DMS153 treated with DMSO at 0.1 percent for 48 hours (cell line): ENCODE measurements at regions not wholly inside any gene's neighbourhood (a gene's known extent, or its start where the extent isn't known, plus 50 kb on each side); places are given as distances from the start of the nearest gene placed in this dataset.

ENCODE experiments used
- DNase-seq: peaks from one replicate; lab custom pipeline; 2025; ENCODE audit not compliant: unreplicated experiment; lab: John Stamatoyannopoulos, UW

DNA sequence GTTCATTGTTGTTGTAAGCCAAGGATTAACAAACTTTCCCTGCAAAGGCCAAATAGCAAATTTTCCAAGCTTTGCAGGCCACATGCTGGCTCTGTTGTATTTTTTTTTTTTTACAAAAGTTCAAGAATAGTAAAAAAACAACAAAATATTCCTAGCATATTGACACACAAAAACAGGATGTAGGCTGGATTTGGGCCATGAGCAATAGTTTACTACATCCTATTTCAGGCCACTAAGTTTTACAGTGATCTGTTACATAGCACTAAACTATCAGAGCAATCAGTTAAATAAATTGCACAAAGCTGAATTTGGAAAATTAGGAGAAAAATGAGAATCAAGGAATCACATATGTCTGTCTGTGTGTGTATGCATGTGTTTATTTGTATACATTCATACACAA lies 491.8 kb upstream of the GHITM start:
- no peak for DNase-seq

DNA sequence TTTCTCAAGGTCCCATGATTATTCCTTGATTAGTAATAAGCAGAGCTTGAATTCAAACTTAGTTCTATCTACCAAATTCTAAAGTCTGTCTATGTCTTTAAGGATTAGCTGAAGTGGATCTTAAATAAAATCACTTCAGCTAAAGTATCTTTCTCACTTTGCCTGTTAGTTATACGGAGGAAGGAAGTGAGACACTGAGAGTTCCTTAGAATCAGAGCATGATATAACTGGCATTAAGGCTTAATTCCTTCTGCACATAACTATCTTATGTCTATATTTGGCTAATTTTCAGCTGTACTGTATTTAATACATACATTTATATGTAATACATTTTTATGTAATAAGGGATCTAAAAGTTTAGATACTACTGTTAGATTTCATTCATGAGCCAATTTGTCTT lies 491.1 kb upstream of the GHITM start:
- no peak for DNase-seq

DNA sequence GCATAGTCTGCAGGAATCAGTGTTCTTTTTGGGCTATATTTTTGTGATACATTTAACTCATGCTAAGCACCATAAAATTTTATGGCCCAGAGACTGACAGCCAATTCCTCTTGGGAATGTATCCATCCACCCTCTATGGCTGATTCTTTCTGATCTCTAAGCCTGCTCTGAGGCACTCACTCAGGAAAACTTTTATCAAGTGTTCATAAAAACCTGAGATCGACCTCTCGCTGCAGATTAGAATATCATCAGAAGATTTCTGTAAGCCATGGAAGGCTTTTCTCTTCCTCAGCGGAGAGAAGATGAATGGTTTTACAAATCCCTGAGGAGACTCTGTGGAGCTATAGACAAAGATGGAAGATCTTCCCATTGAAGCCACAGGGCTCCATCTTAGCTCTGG lies 489.8 kb upstream of the GHITM start:
- no peak for DNase-seq

DNA sequence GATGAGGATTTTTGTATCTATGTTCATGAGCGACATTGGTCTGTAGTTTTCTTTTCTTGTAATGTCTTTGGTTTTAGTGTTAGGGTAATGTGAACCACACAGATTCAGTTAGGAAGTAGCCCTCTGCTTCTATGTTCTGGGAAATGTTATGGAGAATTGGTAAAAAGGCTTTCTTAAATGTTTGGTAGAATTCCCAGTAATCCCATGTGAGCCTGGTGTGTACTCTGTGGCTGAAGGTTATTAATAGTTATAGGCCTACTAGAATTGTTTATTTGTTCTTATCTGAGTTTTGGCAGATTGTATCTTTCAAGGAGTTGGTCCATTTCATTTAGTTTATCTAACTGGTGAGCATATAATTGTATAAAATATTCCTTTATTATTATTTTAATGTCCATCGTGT lies 484.6 kb upstream of the GHITM start:
- no peak for DNase-seq

DNA sequence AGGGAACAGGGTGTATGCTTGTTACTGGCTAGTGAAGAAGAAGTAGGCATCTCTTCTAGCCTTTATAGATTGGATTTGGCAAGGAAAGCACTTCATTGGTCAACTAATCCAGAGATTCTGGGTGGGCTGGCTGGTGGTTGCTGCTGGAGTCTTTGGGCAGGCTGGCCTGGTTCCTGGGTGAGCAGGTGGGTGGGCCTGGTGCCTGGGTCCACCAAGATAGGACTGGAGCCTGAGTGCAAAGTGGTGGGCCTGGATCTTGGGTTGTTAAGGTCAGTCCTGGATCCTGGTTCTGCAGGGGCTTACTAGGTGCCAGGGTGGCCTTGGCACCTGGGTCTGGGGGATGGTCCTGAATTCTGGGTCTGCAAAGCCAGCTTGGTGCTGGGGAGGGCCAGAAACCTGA lies 482.4 kb upstream of the GHITM start:
- DNase-seq: no peak

DNA sequence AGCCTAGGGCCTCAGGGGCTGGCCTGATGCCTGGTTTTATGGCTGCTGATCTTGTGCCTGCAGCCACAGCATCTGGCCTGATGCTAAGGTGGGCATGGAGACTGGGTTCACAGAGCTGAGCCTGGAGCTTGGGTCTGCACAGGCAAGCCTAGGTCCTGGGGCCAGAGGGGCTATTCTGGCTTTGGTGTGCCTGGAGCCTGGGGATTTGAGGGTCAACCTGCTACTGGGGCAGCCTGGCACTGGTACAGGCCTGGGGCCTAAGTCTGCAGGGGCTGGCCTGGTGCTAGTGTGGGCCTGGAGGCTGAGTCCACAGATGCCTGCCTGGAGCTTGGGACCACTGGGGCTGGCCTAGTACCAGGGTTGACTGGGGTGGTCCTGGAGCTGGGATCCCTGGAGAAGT lies 481.8 kb upstream of the GHITM start:
- no peak for DNase-seq

DNA sequence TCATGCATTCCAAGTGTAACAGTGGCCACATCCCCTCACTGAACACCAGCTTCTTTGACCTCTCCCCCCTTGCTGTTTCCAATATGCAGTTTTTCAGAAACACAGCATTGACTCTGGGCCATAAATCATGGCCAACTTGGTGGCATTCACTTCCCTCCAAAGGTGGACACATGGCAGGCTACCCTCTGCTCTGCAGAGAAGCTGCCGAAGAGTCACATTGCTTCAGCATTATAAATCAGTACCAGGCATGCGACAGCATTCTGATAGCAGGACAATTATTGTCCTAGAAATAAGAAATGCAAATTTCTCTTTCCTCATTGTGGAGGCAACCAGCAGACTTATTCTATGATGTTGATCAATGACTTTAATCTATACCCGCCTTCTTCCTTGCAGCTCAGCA lies 475.4 kb upstream of the GHITM start:
- no peak for DNase-seq

DNA sequence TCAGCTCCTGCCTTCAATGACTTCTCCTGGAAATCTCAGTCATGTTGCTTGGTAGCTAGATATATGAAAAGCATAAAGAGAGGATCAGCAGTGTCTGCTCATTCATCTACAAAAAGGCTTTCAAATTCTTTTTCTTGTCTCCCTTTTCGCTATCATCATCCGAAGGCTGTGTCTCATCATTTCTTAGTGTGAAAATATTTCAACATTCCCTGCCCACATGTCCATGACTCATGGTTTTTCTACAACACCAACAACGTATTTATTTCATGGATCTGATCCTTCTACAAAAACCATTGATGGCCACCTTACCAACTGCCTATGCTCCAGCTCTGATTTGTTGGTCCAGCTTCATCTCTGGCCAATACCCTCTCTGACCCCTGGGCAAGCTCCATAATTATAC lies 472.5 kb upstream of the GHITM start:
- DNase-seq: no peak

DNA sequence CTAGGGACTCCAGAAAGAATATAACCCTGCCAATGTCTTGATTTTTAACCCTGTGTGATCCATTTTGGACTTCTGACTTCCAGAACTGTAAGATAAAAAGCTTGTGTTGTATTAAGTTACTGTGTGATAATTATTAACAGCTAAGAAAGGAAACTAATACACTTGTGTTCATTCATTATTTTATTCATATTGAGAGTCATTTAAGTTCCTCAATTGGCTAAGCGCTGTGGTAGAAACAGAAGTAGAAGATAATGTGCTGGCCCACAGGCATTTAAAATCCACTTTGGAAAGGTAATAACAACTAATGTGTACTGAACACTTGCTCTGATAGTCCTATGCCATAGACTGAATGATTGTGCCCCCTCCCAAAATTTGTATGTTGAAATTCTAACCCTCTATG lies 471.7 kb upstream of the GHITM start:
- DNase-seq: no peak

DNA sequence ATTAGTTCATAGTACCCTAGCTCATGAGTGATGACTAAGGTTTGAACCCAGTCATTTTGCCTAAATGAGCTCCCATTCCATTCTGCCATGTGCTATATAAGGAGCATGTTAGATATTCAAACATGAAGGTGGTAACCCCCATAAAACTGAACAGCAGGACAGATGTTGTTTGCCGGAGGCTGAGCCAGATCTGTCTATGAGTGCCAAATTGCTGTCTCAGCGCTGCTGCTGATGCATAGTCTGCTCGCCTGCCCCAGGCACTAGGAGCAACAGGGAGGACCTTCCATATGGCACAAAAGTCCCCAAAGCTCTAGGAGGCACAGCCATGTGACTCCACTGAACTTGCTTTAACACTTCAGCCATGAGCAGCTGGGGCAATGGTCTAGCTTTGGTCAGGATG lies 466.0 kb upstream of the GHITM start:
- no peak for DNase-seq

DNA sequence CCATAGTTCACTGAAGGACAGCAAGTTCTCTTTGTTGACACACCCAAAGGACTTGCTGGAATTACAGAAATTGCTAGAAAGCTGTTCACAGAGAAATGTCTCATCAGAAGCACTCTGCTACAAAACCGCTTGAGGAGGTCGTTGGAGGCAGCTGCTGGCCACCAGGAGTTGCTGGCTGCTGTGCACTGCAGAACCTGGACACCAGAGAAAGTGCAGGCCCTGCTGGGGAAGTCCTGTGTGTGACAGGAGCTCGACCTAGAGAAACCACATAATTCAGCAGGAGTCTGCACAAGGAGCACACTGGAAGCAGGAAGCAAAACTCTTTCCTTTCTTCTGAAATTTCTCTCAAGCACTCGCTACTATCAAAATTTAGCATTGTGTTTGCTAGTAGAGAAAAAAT lies 461.5 kb upstream of the GHITM start:
- DNase-seq: no peak

DNA sequence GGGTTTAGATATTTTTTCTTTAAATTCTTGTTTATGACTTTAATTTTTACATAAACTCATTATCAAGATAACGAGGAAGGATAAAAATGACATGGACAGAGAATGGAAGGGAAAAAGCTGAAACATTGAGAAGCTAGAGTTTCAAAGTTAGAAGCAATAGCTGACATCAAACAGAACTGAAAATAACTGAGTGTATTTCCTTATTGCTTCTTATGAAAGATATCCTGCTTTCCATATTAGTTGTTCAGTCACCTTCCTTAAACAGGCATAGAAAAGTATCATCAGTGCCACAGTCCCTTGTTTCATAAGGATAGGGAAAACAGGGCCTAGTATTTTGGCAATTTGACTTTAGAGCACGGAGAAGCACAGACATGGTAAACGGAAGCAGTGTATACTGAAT lies 460.5 kb upstream of the GHITM start:
- no peak for DNase-seq

DNA sequence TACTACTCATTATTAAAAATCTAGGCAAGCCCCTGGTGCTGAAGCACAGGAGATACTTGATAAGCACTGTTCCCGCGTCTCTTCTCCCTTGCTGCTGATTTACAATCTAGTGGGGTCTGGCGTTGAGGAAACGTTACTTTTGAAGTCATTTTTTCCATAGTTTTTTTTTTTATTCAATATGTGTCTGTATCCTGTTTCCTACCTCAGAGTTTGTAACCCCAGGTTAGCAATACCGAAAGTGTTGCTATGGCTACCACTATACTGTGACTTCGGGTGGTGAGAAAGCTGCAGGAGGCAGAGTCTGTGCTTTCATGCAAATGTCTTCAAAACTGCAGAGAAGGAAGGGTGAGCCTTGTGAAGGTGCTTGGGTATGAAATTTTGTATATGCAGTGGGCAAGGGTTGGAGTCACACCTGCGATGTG lies 458.8 kb upstream of the GHITM start:
- DNase-seq: no peak

DNA sequence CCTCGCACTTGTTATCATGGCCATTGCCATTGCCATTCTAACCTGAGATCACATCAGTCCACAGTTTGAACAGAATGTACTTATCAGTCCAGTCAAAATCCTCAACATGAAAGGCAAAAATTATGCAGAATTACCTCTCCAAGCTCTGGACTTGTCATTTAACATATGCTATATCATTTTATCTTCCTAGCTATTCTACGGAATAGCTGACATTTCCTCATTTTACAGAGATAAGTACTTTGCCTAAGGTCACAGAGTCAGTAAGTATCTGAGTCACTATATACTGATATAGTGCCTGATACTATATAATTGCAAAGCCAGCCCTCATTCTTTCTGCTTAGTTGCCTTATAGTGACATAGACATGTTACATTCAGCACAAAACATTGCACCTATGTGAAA lies 456.9 kb upstream of the GHITM start:
- no peak for DNase-seq

DNA sequence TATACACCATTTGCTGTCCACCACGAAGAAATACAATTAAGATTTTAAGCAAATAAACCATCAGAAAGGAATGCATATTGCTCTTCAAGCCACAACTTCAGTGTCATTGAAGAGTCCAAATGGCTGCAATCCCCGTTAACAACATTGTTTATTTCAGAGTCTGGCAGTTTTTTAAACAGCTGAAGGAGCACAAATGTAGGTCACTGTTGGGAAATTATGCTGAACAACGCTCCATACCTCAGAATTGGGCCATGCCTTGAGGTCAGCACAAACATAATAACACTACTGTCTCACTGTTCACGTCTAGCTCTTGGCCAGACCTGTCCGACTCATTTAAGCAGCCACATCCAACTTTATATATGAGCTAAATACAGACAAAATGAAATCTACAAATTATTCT lies 453.9 kb upstream of the GHITM start:
- no peak for DNase-seq

DNA sequence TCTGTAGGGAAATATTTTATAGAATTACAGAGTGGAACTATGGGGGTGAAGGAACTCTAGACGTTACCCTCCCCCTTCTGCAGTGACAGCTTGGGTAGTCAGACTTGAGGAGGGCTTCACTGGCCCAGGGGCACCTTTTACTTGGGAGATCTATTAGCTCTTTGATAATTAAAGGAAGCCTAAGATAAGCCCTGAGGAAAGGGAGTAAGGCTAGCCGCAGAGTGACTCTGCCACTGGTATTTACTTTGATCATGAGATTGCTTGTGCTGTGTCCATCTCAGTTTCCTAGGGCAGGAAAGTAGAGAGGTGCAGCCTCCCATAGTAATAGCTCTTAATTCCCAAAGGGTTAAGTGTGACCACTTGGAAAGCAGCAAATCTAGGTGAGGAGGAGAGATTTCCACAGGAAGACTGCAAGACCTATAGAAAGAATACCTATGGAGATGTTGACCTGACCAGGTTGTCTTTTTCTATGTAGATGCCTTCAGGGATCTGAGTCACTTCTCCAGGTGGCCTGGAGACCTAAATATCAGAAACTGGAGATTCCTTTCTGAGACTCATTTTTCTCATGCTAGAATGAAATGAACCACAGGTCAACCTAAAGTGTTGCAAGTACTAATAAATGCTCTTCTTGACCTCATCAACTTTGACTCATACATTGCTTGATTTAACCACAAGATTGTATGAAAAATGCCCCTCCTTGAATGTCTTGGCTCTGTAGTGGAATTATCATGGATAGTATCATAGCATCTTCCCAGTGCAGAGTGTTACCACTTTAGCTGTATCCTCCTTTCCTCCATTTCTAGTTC lies 447.3 kb upstream of the GHITM start:
- no peak for DNase-seq

DNA sequence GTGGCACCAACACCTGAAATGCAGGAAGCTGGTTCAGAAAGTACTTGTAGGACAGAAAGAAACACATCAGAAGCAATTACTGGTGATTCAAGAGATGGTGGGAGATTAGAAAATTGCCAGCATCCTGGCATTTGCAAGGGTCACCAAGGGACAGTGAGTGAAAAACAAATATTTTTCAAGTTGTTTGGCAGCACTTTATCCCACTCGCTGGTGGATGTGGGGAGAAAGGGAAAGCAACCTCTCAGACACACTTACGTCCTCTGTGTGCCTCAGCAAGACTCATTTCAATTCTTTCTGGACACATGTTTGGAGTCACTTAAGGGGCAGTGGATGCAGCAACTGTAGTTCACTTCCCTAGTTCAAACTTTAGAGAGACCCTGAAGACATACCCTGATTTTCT lies 440.4 kb upstream of the GHITM start:
- no peak for DNase-seq

DNA sequence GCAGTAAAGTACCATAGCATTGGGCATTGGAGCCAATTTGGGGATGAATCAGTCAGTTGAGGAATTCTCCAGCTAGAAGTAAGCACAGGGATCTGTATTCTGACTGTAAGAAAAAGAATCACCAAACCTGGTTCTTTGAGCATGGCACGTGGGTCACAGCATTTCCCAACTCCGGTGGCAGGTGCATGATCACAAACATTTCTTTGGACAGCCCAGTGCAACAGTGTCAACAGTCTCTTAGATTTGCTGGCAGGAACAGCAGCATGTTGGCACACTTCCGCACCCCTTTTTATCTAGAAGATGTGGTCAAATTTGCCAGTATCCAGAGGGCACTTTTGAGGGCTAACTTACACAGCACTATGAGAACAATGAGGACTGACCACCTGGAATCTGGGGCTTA lies 437.5 kb upstream of the GHITM start:
- no peak for DNase-seq

DNA sequence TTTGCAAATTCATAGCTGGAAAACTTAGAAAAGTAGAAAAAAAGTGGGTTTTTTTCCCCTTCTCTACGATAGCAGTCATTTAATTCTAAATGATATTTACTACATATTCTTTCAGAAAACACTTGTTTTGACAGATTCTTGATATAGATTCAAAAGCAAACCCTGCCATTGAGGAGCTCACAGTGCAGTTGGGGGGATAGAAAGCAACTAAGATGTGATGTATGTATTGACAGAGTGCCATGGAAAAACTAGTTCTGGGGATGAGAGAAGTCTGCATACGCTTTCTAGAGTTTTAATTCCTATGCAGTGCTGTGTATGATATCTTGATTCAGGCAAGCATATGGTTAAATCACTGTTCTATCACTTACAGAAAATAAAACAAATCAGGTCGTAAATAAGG lies 436.6 kb upstream of the GHITM start:
- no peak for DNase-seq

DNA sequence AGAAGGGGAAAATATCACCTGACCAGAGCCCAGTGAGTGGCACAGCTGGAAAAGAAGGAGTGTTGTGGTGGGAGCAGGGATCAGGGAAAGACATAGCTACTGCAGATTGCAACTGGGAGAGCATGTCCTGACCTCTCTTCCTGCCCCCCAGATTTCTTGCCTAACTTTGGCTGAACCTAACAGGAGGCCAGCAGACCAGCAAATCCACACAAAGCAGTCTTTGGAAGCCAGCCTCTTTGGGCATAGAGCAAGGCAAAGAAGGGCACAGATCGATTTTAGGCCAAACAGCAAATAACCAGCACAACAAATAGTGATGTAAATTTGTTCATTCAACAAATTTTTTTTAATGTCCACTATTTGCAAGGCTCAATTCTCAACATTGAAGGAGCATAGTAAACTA lies 433.2 kb upstream of the GHITM start:
- DNase-seq: no peak

DNA sequence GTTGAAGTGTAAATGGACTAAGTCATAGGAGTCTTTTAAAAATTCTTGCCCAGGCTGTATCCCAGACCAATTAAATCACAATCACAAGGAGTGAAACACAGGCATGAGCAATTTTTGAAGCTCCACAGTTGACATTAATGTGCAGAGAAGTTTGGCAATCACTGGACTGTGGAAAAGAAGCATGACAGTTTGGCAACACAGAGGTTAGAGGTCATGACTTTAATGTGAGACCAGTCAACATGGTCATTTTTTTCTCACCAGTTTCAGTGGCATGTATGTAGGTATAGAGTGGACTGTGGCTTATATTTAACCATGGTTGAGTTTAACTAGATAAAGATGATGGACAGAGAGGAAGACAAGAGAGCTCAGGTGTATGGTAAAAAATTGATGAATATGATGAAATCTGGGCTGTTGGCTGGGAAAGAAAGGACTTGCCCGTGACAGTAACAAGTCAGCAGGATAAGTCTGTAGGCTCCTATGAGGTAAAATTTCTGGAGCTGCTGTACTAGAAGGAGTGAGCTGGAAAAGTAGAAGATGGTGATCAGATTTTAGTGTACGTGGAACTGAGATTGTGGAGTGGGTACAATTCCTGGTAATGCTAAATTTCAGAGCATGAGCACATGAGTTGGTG lies 432.2 kb upstream of the GHITM start:
- no peak for DNase-seq

DNA sequence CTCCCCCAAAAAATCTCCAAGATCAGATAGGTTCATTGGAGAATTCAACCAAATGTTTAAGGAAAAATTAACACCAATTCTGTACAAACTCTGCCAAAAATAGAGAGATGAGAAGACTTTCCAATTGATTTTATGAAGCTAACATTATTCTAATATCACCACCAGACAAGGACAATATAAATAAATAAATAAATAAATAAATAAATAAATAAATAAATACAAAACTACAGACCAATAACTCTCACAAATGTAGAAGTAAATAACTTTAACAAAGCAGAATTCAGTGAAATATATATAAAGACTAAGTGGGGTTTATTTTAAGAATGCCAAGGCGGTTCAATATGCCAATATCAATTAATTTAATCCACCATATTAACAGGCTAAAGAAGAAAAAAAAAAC lies 425.9 kb upstream of the GHITM start:
- DNase-seq: no peak

DNA sequence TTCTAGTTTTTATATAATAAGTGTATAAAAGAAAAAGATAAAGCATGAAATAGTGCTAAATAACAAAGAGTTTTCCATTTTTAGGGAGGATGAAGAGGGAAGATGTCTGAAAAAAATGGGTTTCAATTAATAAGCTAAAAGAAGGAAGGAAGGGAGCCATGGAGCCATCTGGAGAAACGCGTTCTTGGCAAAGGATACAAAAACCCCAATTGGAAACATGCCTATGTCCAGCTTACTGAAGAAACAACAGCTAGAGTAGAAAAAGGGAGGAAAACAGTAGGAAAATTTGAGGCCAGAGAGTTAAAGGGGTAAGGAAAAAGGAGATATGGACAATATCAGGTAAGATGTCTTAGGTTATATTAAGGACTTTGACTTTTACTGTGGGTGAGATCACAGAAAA lies 416.2 kb upstream of the GHITM start:
- no peak for DNase-seq
